HAP-1 (cell line): ENCODE measurements at regions not wholly inside any gene's neighbourhood (a gene's known extent, or its start where the extent isn't known, plus 50 kb on each side); places are given as distances from the start of the nearest gene placed in this dataset.

Source experiments
- DNase-seq, 2 experiments: peaks; one replicate each; pipeline ENCODE4 v3.0.0-alpha.2; 2016 to 2020; ENCODE audit warnings: low spot score in 2 of 2
- H3K27me3 ChIP-seq: fragments of 250-450 bp; sonication (Bioruptor Pico); 2 replicates; pipeline ENCODE4 v1.5.1; 2020; ENCODE audit warnings: low read depth, mild to moderate bottlenecking, moderate library complexity
- H3K36me3 ChIP-seq: fragments of 250-450 bp; sonication (Bioruptor Pico); replicated peaks from 2 replicates; pipeline ENCODE4 v1.5.1; 2020; ENCODE audit warnings: mild to moderate bottlenecking
- H3K4me1 ChIP-seq: fragments of 250-450 bp; sonication (Bioruptor Pico); 2 replicates; pipeline ENCODE4 v1.5.1; 2020; ENCODE audit warnings: mild to moderate bottlenecking
- H3K4me3 ChIP-seq: fragments of 250-450 bp; sonication (Bioruptor Pico); 2 replicates; pipeline ENCODE4 v1.5.1; 2020; ENCODE audit warnings: mild to moderate bottlenecking, moderate library complexity
- H3K9me3 ChIP-seq: fragments of 250-450 bp; sonication (Bioruptor Pico); 2 replicates; pipeline ENCODE4 v1.5.1; 2020; ENCODE audit warnings: mild to moderate bottlenecking, moderate library complexity
- in situ Hi-C: fragments of 300-500 bp; cut with MboI; formaldehyde crosslinking; loops from 3 replicates; pipeline ENCODE4 v1.14.3; 2020; ENCODE audit warnings: low sequenced_read_pairs, inconsistent platforms, mixed read lengths

DNA sequence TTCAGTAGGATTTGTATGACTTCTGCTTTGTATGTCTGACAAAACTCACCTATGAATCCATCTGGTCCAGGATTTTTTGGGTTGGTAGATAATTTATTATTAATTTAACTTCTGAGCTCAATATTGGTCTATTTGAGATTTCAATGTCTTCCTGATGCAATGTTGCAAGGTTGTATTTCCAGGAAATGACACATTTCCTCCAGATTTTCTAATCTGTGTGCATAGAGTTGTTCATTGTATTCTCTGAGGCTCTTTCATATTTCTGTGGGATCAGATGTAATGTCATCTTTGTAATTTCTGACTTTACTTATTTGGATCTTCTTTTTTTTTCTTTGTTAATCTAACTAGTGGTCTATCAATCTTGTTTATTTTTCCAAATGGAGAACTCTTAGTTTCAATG lies 584.7 kb upstream of the SETBP1 start:
- in situ Hi-C loops = no loop called here
- Histone ChIP-seq H3K36me3 (no peaks in the 10 kb centered on the region), H3K9me3 (no peaks in the 10 kb centered on the region), H3K4me1 (no peaks in the 10 kb centered on the region), H3K27me3 (no peaks in the 10 kb centered on the region), H3K4me3 (no peak overlapping the region)
- DNase-seq = no peak

GRCh38 chr18:44098551-44099098 lies 582.1 kb upstream of the SETBP1 start:
- in situ Hi-C loops = no loop called here
- H3K27me3 ChIP-seq = no peaks in the 10 kb centered on the region
- H3K4me1 ChIP-seq = no peaks in the 10 kb centered on the region
- peak in 1 of 2 experiments; percentile 39 for DNase-seq
- H3K36me3 ChIP-seq = no peaks in the 10 kb centered on the region
- H3K9me3 ChIP-seq = no peaks in the 10 kb centered on the region
- no peak overlapping the region for H3K4me3 ChIP-seq

DNA sequence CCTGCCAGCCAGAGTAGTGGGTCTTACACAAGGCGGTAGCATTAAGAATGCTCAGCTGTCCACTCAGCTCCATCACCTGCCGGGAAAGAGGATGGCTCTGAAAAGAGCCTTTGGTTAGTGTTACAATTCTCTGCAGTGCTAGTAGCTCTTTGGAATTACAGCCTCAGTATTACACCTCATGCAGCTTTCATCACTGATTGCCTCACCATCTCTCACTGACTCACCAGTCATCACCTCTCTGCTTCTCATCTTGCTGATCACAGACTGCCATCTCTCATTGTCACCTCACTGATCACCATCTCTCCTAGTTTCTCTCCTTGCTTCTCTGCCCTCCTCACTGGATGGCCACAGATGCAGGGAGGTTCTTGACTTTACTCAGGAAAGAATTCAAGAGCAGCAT lies 573.5 kb upstream of the SETBP1 start:
- DNase-seq = no peak
- in situ Hi-C loops = no loop called here

GRCh38 chr18:44111337-44111736 lies 569.4 kb upstream of the SETBP1 start:
- no peaks in the 10 kb centered on the region for H3K36me3 ChIP-seq
- H3K9me3 ChIP-seq = no peaks in the 10 kb centered on the region
- no peak overlapping the region for H3K4me3 ChIP-seq
- in situ Hi-C loops = no loop called here
- DNase-seq = no peak
- no peaks in the 10 kb centered on the region for H3K27me3 ChIP-seq
- H3K4me1 ChIP-seq = no peaks in the 10 kb centered on the region

More for the DNA sequence above, 573.5 kb upstream of the SETBP1 start:
- Histone ChIP-seq H3K4me3 (no peak overlapping the region), H3K36me3 (no peaks in the 10 kb centered on the region), H3K9me3 (no peaks in the 10 kb centered on the region), H3K27me3 (no peaks in the 10 kb centered on the region), H3K4me1 (no peaks in the 10 kb centered on the region)

DNA sequence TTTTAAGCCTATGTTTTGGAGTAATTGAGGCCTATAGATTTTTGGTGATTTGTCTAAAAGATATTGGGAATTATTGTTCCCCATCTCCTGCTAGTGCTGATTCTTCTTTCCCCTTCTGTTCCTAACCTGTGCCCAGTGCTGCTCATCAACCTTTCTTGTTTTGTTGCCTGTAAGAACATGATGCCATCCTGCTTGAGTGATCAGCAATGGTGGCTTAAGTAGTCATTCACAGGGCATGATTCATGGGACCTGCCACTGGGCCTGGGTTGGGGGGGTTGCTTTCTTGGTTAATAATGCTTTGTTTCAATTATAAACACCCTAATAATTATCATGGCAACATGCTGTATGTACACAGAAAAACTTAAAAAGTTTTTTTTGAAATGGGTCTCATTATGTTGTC lies 562.9 kb upstream of the SETBP1 start:
- Histone ChIP-seq H3K36me3 (no peaks in the 10 kb centered on the region), H3K4me1 (no peaks in the 10 kb centered on the region), H3K9me3 (no peaks in the 10 kb centered on the region), H3K27me3 (no peaks in the 10 kb centered on the region), H3K4me3 (no peak overlapping the region)
- DNase-seq = no peak
- in situ Hi-C loops = no loop called here

GRCh38 chr18:44119607-44120006 lies 561.1 kb upstream of the SETBP1 start:
- no peaks in the 10 kb centered on the region for H3K9me3 ChIP-seq
- no peak for DNase-seq
- in situ Hi-C loops = no loop called here

GRCh38 chr18:44123743-44124142 lies 556.9 kb upstream of the SETBP1 start:
- no peaks in the 10 kb centered on the region for H3K4me1 ChIP-seq
- H3K36me3 ChIP-seq = no peaks in the 10 kb centered on the region
- no peak overlapping the region for H3K4me3 ChIP-seq
- in situ Hi-C loops = no loop called here
- no peak for DNase-seq
- H3K9me3 ChIP-seq = no peaks in the 10 kb centered on the region
- no peaks in the 10 kb centered on the region for H3K27me3 ChIP-seq

More at GRCh38 chr18:44119607-44120006, 561.1 kb upstream of the SETBP1 start:
- Histone ChIP-seq H3K4me1 (no peaks in the 10 kb centered on the region), H3K27me3 (no peaks in the 10 kb centered on the region), H3K36me3 (no peaks in the 10 kb centered on the region), H3K4me3 (no peak overlapping the region)

- in situ Hi-C loops = no loop called here
- H3K4me3 ChIP-seq = no peak overlapping the region
Observed at GRCh38 chr18:44125446-44125845, 555.2 kb upstream of the SETBP1 start.

DNA sequence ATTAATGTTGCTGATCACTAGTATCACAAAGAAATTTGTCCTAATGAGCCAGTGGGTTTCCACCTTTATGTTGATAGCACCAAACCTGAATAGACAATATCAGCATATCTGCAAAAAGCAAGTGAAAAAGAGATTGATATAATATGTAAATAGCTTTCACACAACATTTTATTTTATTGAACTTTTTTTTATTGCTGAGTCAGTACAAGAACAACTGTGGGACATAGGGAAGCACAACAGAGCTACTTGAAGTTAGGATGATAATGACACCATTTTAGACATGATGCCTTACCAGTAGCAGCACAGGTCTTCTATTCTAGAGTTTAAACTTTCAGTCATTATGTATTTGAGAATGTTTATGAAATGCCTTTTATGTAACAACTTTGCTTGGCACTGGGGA lies 554.1 kb upstream of the SETBP1 start:
- Histone ChIP-seq H3K4me3 (no peak overlapping the region), H3K9me3 (no peaks in the 10 kb centered on the region), H3K27me3 (no peaks in the 10 kb centered on the region), H3K4me1 (no peaks in the 10 kb centered on the region), H3K36me3 (no peaks in the 10 kb centered on the region)
- in situ Hi-C loops = no loop called here
- DNase-seq = no peak

More at GRCh38 chr18:44125446-44125845, 555.2 kb upstream of the SETBP1 start:
- H3K4me1 ChIP-seq = no peaks in the 10 kb centered on the region
- H3K36me3 ChIP-seq = no peaks in the 10 kb centered on the region
- H3K27me3 ChIP-seq = no peaks in the 10 kb centered on the region
- H3K9me3 ChIP-seq = no peaks in the 10 kb centered on the region
- DNase-seq = no peak

GRCh38 chr18:44128365-44128764 lies 552.3 kb upstream of the SETBP1 start:
- Histone ChIP-seq H3K36me3 (no peaks in the 10 kb centered on the region), H3K4me3 (no peak overlapping the region), H3K27me3 (no peaks in the 10 kb centered on the region), H3K9me3 (no peaks in the 10 kb centered on the region), H3K4me1 (no peaks in the 10 kb centered on the region)
- DNase-seq = no peak
- in situ Hi-C loops = no loop called here

DNA sequence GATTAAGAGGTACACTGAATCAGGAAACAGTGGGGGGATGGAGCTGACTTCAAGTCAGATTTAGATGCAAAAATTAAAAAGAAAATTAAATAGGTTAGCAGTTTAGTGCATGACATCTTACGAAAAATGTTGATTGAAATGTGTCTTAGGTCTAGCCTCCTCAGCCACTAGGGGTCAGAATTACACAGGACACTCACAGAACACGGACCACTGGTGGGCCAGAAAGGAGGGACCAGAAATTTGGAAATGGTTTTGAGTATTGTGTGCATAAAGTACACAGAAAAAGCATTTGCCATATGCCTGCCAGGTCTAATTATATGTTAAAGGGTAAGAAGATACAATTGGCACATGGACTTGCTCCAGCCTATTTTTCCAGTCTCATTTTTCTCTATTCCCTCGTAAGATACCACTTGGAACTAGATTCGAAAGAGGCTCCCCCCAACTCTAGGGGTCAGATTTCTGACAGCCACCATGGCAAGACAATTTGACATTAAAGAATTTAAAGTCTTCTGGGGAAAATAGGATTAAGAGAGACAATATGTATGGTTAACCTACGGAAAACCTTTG lies 550.2 kb upstream of the SETBP1 start:
- H3K4me3 ChIP-seq = no peak overlapping the region
- no peaks in the 10 kb centered on the region for H3K4me1 ChIP-seq
- no peaks in the 10 kb centered on the region for H3K36me3 ChIP-seq
- H3K9me3 ChIP-seq = no peaks in the 10 kb centered on the region
- in situ Hi-C loops = no loop called here
- peak; percentile 9 to 57 for DNase-seq
- no peaks in the 10 kb centered on the region for H3K27me3 ChIP-seq

GRCh38 chr18:44133483-44133882 lies 547.2 kb upstream of the SETBP1 start:
- in situ Hi-C loops = no loop called here
- Histone ChIP-seq H3K27me3 (no peaks in the 10 kb centered on the region), H3K4me1 (no peaks in the 10 kb centered on the region), H3K36me3 (no peaks in the 10 kb centered on the region), H3K9me3 (no peaks in the 10 kb centered on the region), H3K4me3 (no peak overlapping the region)
- DNase-seq = no peak

DNA sequence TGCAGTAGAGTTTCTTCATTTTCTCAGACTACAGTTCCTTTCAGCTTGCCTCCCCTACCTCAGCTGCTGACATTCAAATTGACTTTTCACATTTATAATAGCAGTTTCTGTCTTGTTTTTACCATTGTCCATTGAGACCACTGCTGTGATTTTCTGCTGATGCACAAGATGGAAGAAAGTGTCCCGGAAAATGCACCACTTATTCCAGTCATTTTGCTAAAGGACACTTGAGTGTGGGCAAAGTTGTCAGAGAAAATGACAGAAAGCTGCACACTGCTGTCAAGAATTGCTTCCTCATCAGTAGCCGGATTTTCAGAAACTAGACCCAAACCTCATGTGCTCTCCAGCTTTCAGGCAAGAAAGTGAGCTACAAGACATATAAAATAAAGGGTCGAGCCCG lies 546.2 kb upstream of the SETBP1 start:
- Histone ChIP-seq H3K4me1 (no peaks in the 10 kb centered on the region), H3K4me3 (no peak overlapping the region), H3K27me3 (no peaks in the 10 kb centered on the region), H3K36me3 (no peaks in the 10 kb centered on the region), H3K9me3 (no peaks in the 10 kb centered on the region)
- no peak for DNase-seq
- in situ Hi-C loops = no loop called here

DNA sequence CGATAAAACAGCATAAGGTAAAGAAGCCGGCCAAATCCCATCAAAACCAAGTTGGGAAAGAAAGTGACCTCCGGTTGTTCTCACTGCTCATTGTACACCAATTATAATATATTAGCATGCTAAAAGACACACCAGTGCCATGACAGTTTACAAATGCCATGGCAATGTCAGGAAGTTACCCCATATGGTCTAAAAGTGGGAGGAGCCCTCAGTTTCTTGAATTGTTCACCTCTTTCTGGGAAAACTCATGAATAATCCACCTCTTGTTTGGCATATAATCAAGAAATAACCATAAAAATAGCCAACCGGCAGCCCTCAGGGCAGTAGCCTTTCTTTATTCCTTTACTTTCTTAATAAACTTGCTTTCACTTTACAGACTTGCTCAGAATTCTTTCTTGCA lies 544.9 kb upstream of the SETBP1 start:
- no peaks in the 10 kb centered on the region for H3K9me3 ChIP-seq
- H3K4me3 ChIP-seq = no peak overlapping the region
- H3K27me3 ChIP-seq = no peaks in the 10 kb centered on the region
- in situ Hi-C loops = no loop called here
- no peaks in the 10 kb centered on the region for H3K4me1 ChIP-seq
- DNase-seq = peak; percentile 42 to 44
- H3K36me3 ChIP-seq = no peaks in the 10 kb centered on the region

DNA sequence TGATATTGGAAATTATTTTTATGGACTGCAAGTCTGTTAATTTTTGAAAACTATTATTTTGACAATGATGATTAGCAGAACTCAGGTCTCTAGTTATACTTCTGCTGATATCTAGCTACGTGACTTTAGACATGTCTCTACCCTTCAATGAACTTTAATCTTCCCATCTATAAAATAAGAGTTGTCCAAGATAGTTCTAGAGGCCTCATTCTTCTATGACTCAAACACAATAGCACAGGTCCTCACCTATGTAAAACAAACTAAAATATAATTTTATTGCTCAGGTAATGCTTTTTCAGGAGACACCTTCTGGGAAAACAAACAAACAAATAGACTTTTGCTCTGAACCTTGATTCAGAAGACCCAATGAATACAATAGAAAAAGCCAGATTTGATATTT lies 544.4 kb upstream of the SETBP1 start:
- Histone ChIP-seq H3K9me3 (no peaks in the 10 kb centered on the region), H3K4me3 (no peak overlapping the region), H3K36me3 (no peaks in the 10 kb centered on the region), H3K4me1 (no peaks in the 10 kb centered on the region), H3K27me3 (no peaks in the 10 kb centered on the region)
- in situ Hi-C loops = no loop called here
- DNase-seq = no peak
